ENCODE measurements at regions not wholly inside any gene's neighbourhood (a gene's known extent, or its start where the extent isn't known, plus 50 kb on each side); places are given as distances from the start of the nearest gene placed in this dataset.

- ATAC-seq (ENCODE audit: insufficient read depth, low read depth) (no peak), DNase-seq (no peak)
- H3K27ac ChIP-seq (ENCODE audit: low read length), result no peak overlapping the region
- no peaks in the 10 kb centered on the region for H3K9me3 ChIP-seq (ENCODE audit: insufficient read depth, low read length, severe bottlenecking)
- no peaks in the 10 kb centered on the region for H4K20me1 ChIP-seq (ENCODE audit: insufficient read depth, low read length)
- TF ChIP-seq EZH2 (IDR thresholded peaks at IDR 0.05; ENCODE audit: borderline replicate concordance, low read depth, low read length, severe bottlenecking) (no peak), CTCF (IDR thresholded peaks at IDR 0.05; ENCODE audit: borderline replicate concordance, extremely low read depth, low read length, poor library complexity, severe bottlenecking) (no peak)
- H3K4me1 ChIP-seq (ENCODE audit: insufficient read depth, low read length), result no peaks in the 10 kb centered on the region
- H3K4me2 ChIP-seq (ENCODE audit: insufficient read depth, low read length), result no peak overlapping the region
- H3K4me3 ChIP-seq (ENCODE audit: low read depth in 1 of 2, low read length in 2 of 2), result no peak overlapping the region
- no peak overlapping the region for H3K9ac ChIP-seq (ENCODE audit: low read depth, low read length)
- peaks cover 18% of the 10 kb centered on the region for H3K27me3 ChIP-seq (ENCODE audit: insufficient read depth, low read length, poor library complexity)
- H3K36me3 ChIP-seq (ENCODE audit: insufficient read depth, low read length), result no peaks in the 10 kb centered on the region
- H3K79me2 ChIP-seq (ENCODE audit: insufficient read depth, low read length), result no peaks in the 10 kb centered on the region
- no peak overlapping the region for H2AFZ ChIP-seq (ENCODE audit: low read depth, low read length)
Measured at GRCh38 chr7:25420771-25421170, 192.5 kb upstream of the NPVF start.

- H3K27ac ChIP-seq (ENCODE audit: low read length), result no peak overlapping the region
- no peaks in the 10 kb centered on the region for H3K9me3 ChIP-seq (ENCODE audit: insufficient read depth, low read length, severe bottlenecking)
- no peak overlapping the region for H3K4me2 ChIP-seq (ENCODE audit: insufficient read depth, low read length)
- H3K79me2 ChIP-seq (ENCODE audit: insufficient read depth, low read length), result no peaks in the 10 kb centered on the region
- H3K27me3 ChIP-seq (ENCODE audit: insufficient read depth, low read length, poor library complexity), result peaks cover 8% of the 10 kb centered on the region
- no peaks in the 10 kb centered on the region for H3K4me1 ChIP-seq (ENCODE audit: insufficient read depth, low read length)
- DNase-seq (no peak), ATAC-seq (ENCODE audit: insufficient read depth, low read depth) (no peak)
- H2AFZ ChIP-seq (ENCODE audit: low read depth, low read length), result no peak overlapping the region
- H3K9ac ChIP-seq (ENCODE audit: low read depth, low read length), result no peak overlapping the region
- H3K36me3 ChIP-seq (ENCODE audit: insufficient read depth, low read length), result no peaks in the 10 kb centered on the region
- TF ChIP-seq CTCF (IDR thresholded peaks at IDR 0.05; ENCODE audit: borderline replicate concordance, extremely low read depth, low read length, poor library complexity, severe bottlenecking) (no peak), EZH2 (IDR thresholded peaks at IDR 0.05; ENCODE audit: borderline replicate concordance, low read depth, low read length, severe bottlenecking) (no peak)
- H3K4me3 ChIP-seq (ENCODE audit: low read depth in 1 of 2, low read length in 2 of 2), result no peak overlapping the region
- H4K20me1 ChIP-seq (ENCODE audit: insufficient read depth, low read length), result no peaks in the 10 kb centered on the region
Measured at GRCh38 chr7:25424113-25424512, 195.8 kb upstream of the NPVF start.

DNA sequence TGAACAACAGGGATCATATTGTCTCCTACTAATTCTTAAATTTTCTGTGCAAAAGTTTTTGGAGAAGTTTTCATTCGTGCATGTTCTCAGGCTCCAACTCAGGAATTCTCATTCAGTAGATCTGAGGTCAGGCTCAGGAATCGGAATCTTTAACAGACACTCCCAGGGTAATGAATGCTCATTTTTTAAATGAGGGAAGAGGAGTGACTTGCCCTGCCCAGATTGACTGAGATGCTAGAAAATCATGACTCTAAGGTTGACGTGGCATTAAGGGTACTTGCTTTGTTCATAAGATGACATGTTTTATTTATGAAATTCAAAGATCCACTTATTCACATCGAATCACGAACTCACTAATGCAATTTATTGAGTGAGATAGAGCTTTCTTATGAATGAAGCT lies 196.6 kb upstream of the NPVF start:
- H3K36me3 ChIP-seq (ENCODE audit: insufficient read depth, low read length), result no peaks in the 10 kb centered on the region
- TF ChIP-seq EZH2 (IDR thresholded peaks at IDR 0.05; ENCODE audit: borderline replicate concordance, low read depth, low read length, severe bottlenecking) (no peak), CTCF (IDR thresholded peaks at IDR 0.05; ENCODE audit: borderline replicate concordance, extremely low read depth, low read length, poor library complexity, severe bottlenecking) (no peak)
- peaks cover 8% of the 10 kb centered on the region for H3K27me3 ChIP-seq (ENCODE audit: insufficient read depth, low read length, poor library complexity)
- no peak for DNase-seq
- no peak overlapping the region for H3K9ac ChIP-seq (ENCODE audit: low read depth, low read length)
- H3K4me3 ChIP-seq (ENCODE audit: low read depth in 1 of 2, low read length in 2 of 2), result no peak overlapping the region
- no peaks in the 10 kb centered on the region for H4K20me1 ChIP-seq (ENCODE audit: insufficient read depth, low read length)
- no peaks in the 10 kb centered on the region for H3K9me3 ChIP-seq (ENCODE audit: insufficient read depth, low read length, severe bottlenecking)
- no peak overlapping the region for H3K4me2 ChIP-seq (ENCODE audit: insufficient read depth, low read length)
- no peak for ATAC-seq (ENCODE audit: insufficient read depth, low read depth)
- no peak overlapping the region for H3K27ac ChIP-seq (ENCODE audit: low read length)
- no peaks in the 10 kb centered on the region for H3K4me1 ChIP-seq (ENCODE audit: insufficient read depth, low read length)
- H2AFZ ChIP-seq (ENCODE audit: low read depth, low read length), result no peak overlapping the region
- H3K79me2 ChIP-seq (ENCODE audit: insufficient read depth, low read length), result no peaks in the 10 kb centered on the region

GRCh38 chr7:25427721-25428120 lies 199.4 kb upstream of the NPVF start:
- no peak for DNase-seq
- peaks cover 4% of the 10 kb centered on the region for H3K27me3 ChIP-seq (ENCODE audit: insufficient read depth, low read length, poor library complexity)

More at GRCh38 chr7:25427721-25428120, 199.4 kb upstream of the NPVF start:
- Histone ChIP-seq H3K79me2 (ENCODE audit: insufficient read depth, low read length) (no peaks in the 10 kb centered on the region), H2AFZ (ENCODE audit: low read depth, low read length) (no peak overlapping the region), H4K20me1 (ENCODE audit: insufficient read depth, low read length) (no peaks in the 10 kb centered on the region), H3K36me3 (ENCODE audit: insufficient read depth, low read length) (no peaks in the 10 kb centered on the region), H3K4me1 (ENCODE audit: insufficient read depth, low read length) (no peaks in the 10 kb centered on the region), H3K9me3 (ENCODE audit: insufficient read depth, low read length, severe bottlenecking) (no peaks in the 10 kb centered on the region), H3K9ac (ENCODE audit: low read depth, low read length) (no peak overlapping the region), H3K27ac (ENCODE audit: low read length) (no peak overlapping the region), H3K4me2 (ENCODE audit: insufficient read depth, low read length) (no peak overlapping the region), H3K4me3 (ENCODE audit: low read depth in 1 of 2, low read length in 2 of 2) (no peak overlapping the region)
- TF ChIP-seq CTCF (IDR thresholded peaks at IDR 0.05; ENCODE audit: borderline replicate concordance, extremely low read depth, low read length, poor library complexity, severe bottlenecking) (no peak), EZH2 (IDR thresholded peaks at IDR 0.05; ENCODE audit: borderline replicate concordance, low read depth, low read length, severe bottlenecking) (no peak)
- ATAC-seq (ENCODE audit: insufficient read depth, low read depth), result no peak
